Liver (tissue), 8 donors: ENCODE measurements at regions not wholly inside any gene's neighbourhood (a gene's known extent, or its start where the extent isn't known, plus 50 kb on each side); places are given as distances from the start of the nearest gene placed in this dataset.
A peak's percentile ranks its signal among the peaks of the same experiment; 100 is the strongest.

Experiments
- DNase-seq: peaks from one replicate; pipeline ENCODE4 v3.0.0-alpha.2; 2017; ENCODE audit warnings: low spot score
- H3K27ac ChIP-seq, 2 donors: one replicate each; pipeline ENCODE4 v1.7.0; 2013; ENCODE audit warnings: inconsistent platforms in 2 of 2, low read length in 2 of 2, control low read depth in 1 of 2, low read depth in 1 of 2, mild to moderate bottlenecking in 1 of 2
- H3K27me3 ChIP-seq, 4 donors: one replicate each; pipeline versions ENCODE4 v1.6.1 to v1.7.0; 2013; ENCODE audit warnings: low read length in 3 of 4, inconsistent platforms in 1 of 4, mild to moderate bottlenecking in 1 of 4, moderate library complexity in 1 of 4; ENCODE audit not compliant: control insufficient read depth in 4 of 4, insufficient read depth in 4 of 4
- H3K36me3 ChIP-seq, 4 donors: one replicate each; pipeline versions ENCODE4 v1.6.1 to v1.7.0; 2013; ENCODE audit warnings: low read length in 3 of 4, mild to moderate bottlenecking in 3 of 4, low read depth in 1 of 4, moderate library complexity in 1 of 4; ENCODE audit not compliant: control insufficient read depth in 4 of 4, insufficient read depth in 3 of 4
- H3K4me1 ChIP-seq, 4 donors: one replicate each; pipeline versions ENCODE4 v1.6.1 to v1.7.0; 2013; ENCODE audit warnings: low read length in 3 of 4, mild to moderate bottlenecking in 3 of 4, moderate library complexity in 1 of 4; ENCODE audit not compliant: control insufficient read depth in 4 of 4, insufficient read depth in 4 of 4
- H3K4me3 ChIP-seq, 3 donors: one replicate each; pipeline versions ENCODE4 v1.6.1 to v1.7.0; 2013; ENCODE audit warnings: low read length in 3 of 3, control low read depth in 1 of 3, low read depth in 1 of 3, mild to moderate bottlenecking in 1 of 3
- H3K9ac ChIP-seq, 2 donors: one replicate each; pipeline ENCODE4 v1.7.0; 2013; ENCODE audit warnings: low read length in 2 of 2, mild to moderate bottlenecking in 2 of 2, moderate library complexity in 2 of 2, control low read depth in 1 of 2, low read depth in 1 of 2
- H3K9me3 ChIP-seq, 4 donors: one replicate each; pipeline versions ENCODE4 v1.6.1 to v1.7.0; 2013; ENCODE audit warnings: low read length in 3 of 4; ENCODE audit not compliant: control insufficient read depth in 4 of 4
- ATF3 ChIP-seq: IDR thresholded peaks from 2 replicates; pipeline ENCODE4 v1.6.1; 2016; ENCODE audit warnings: antibody characterized with exemption
- CTCF ChIP-seq: fragments of 150-350 bp; IDR thresholded peaks from 2 replicates; pipeline ENCODE4 v1.5.1; 2017; ENCODE audit warnings: improper control_type of control experiment, low read depth, low read length; ENCODE audit not compliant: missing input control
- EGR1 ChIP-seq, 2 donors: IDR thresholded peaks; 2 replicates each; pipeline ENCODE4 v1.6.1; 2016 to 2018; ENCODE audit warnings: antibody characterized with exemption in 2 of 2, low read depth in 2 of 2
- FOXA1 ChIP-seq: IDR thresholded peaks from 2 replicates; pipeline ENCODE4 v1.6.1; 2016; ENCODE audit warnings: antibody characterized with exemption
- FOXA2 ChIP-seq: IDR thresholded peaks from 2 replicates; pipeline ENCODE4 v1.6.1; 2016; ENCODE audit warnings: antibody characterized with exemption
- GABPA ChIP-seq, 2 donors: IDR thresholded peaks in 1 of 2; conservative IDR thresholded peaks in 1 of 2; 2 replicates each; pipeline ENCODE4 v1.6.1; 2016; ENCODE audit warnings: antibody characterized with exemption in 2 of 2, mild to moderate bottlenecking in 1 of 2, moderate library complexity in 1 of 2
- HNF4A ChIP-seq, 2 donors: conservative IDR thresholded peaks; 2 replicates each; pipeline ENCODE4 v1.6.1; 2016; ENCODE audit warnings: antibody characterized with exemption in 2 of 2, mild to moderate bottlenecking in 2 of 2
- HNF4G ChIP-seq: IDR thresholded peaks from 2 replicates; pipeline ENCODE4 v1.6.1; 2016; ENCODE audit warnings: antibody characterized with exemption
- JUND ChIP-seq, 2 donors: IDR thresholded peaks; 2 replicates each; pipeline ENCODE4 v1.6.1; 2016; ENCODE audit warnings: antibody characterized with exemption in 2 of 2
- MAX ChIP-seq: IDR thresholded peaks from 2 replicates; pipeline ENCODE4 v1.6.1; 2016; ENCODE audit warnings: antibody characterized with exemption
- NR2F2 ChIP-seq: IDR thresholded peaks from 2 replicates; pipeline ENCODE4 v1.6.1; 2016; ENCODE audit warnings: antibody characterized with exemption
- RAD21 ChIP-seq, 2 donors: IDR thresholded peaks; 2 replicates each; pipeline ENCODE4 v1.6.1; 2016; ENCODE audit warnings: antibody characterized with exemption in 2 of 2, mild to moderate bottlenecking in 2 of 2
- REST ChIP-seq: IDR thresholded peaks from 2 replicates; pipeline ENCODE4 v1.6.1; 2016; ENCODE audit warnings: antibody characterized with exemption, mild to moderate bottlenecking
- RXRA ChIP-seq, 2 donors: IDR thresholded peaks; 2 replicates each; pipeline ENCODE4 v1.6.1; 2017 to 2018; ENCODE audit warnings: antibody characterized with exemption in 2 of 2, mild to moderate bottlenecking in 1 of 2
- SP1 ChIP-seq: IDR thresholded peaks from 2 replicates; pipeline ENCODE4 v1.6.1; 2018; ENCODE audit warnings: antibody characterized with exemption, mild to moderate bottlenecking
- TAF1 ChIP-seq: conservative IDR thresholded peaks from 2 replicates; pipeline ENCODE4 v1.6.1; 2016; ENCODE audit warnings: antibody characterized with exemption, mild to moderate bottlenecking
- YY1 ChIP-seq: IDR thresholded peaks from 2 replicates; pipeline ENCODE4 v1.6.1; 2016; ENCODE audit warnings: antibody characterized with exemption, mild to moderate bottlenecking
- ZBTB33 ChIP-seq: IDR thresholded peaks from 2 replicates; pipeline ENCODE4 v1.6.1; 2016; ENCODE audit warnings: antibody characterized with exemption
- WGBS: extraction: QIAGEN DNeasy Blood & Tissue Kit; methylation state at CpG from one replicate; pipeline ENCODE4 v1.1.7; 2013; 5-methylcytosine and 5-hydroxymethylcytosine counted together
- donor health status: healthy.
- donor health status: healthy.
- donor health status: healthy.
- donor health status: healthy.
- donor health status: healthy.

- TF ChIP-seq ATF3 = no peak
- no peak for TF ChIP-seq RAD21 (IDR thresholded peaks at IDR 0.05)
- no peak for TF ChIP-seq JUND (IDR thresholded peaks at IDR 0.05)
Measured at GRCh38 chr15:39313467-39313866, 267.4 kb upstream of the THBS1 start (continued).

- Histone ChIP-seq H3K36me3 (no peaks in the 10 kb centered on the region), H3K4me1 (peaks cover 0 to 14% (median 8%) of the 10 kb centered on the region in 4 donors), H3K9ac (no peak overlapping the region), H3K27me3 (no peaks in the 10 kb centered on the region), H3K9me3 (no peaks in the 10 kb centered on the region), H3K4me3 (no peak overlapping the region), H3K27ac (no peak overlapping the region)
- TF ChIP-seq HNF4A (conservative IDR thresholded peaks at IDR 0.05) (peak; percentile 27 to 36), RXRA (IDR thresholded peaks at IDR 0.05) (peak in 1 of 2 donors; percentile 19), TAF1 (no peak), CTCF (no peak), FOXA1 (no peak), RAD21 (IDR thresholded peaks at IDR 0.05) (peak in 1 of 2 donors; percentile 38), ATF3 (no peak), ZBTB33 (no peak), HNF4G (peak; percentile 15), MAX (no peak), YY1 (no peak)
- DNase-seq = no peak
- WGBS = 42% methylated on average over 1 of the region's 1 CpG
Measured at GRCh38 chr15:39313881-39314280, 267.0 kb upstream of the THBS1 start.

- DNase-seq = no peak
- H3K4me3 ChIP-seq = no peak overlapping the region
- no peak for TF ChIP-seq FOXA1
- no peak for TF ChIP-seq GABPA (IDR thresholded peaks at IDR 0.05 in 1 of 2, conservative IDR thresholded peaks at IDR 0.05 in 1 of 2)
- no peak for TF ChIP-seq CTCF
- no peak for TF ChIP-seq REST
- TF ChIP-seq TAF1 = no peak
- TF ChIP-seq FOXA2 = no peak
- no peak for TF ChIP-seq HNF4A (conservative IDR thresholded peaks at IDR 0.05)
- no peak for TF ChIP-seq EGR1 (IDR thresholded peaks at IDR 0.05; ENCODE audit: low read depth in 2 of 2)
- no peak for TF ChIP-seq YY1
- TF ChIP-seq RXRA (IDR thresholded peaks at IDR 0.05) = no peak
- no peak for TF ChIP-seq RAD21 (IDR thresholded peaks at IDR 0.05)
- TF ChIP-seq NR2F2 = no peak
- TF ChIP-seq HNF4G = no peak
- TF ChIP-seq ATF3 = no peak
- no peak for TF ChIP-seq SP1
- no peak overlapping the region for H3K9ac ChIP-seq
- H3K27me3 ChIP-seq = no peaks in the 10 kb centered on the region
- peaks cover 0 to 2% (median 0%) of the 10 kb centered on the region in 4 donors for H3K36me3 ChIP-seq
- no peak overlapping the region for H3K27ac ChIP-seq
- 95% methylated on average over 1 of the region's 1 CpG for WGBS
- H3K9me3 ChIP-seq = peaks cover 0 to 3% (median 3%) of the 10 kb centered on the region in 4 donors
- H3K4me1 ChIP-seq = peaks cover 0 to 14% (median 8%) of the 10 kb centered on the region in 4 donors
Measured at GRCh38 chr15:39315206-39315850, 265.6 kb upstream of the THBS1 start.
